DOHH2 (cell line): ENCODE measurements at regions not wholly inside any gene's neighbourhood (a gene's known extent, or its start where the extent isn't known, plus 50 kb on each side); places are given as distances from the start of the nearest gene placed in this dataset.

Experiments used
- H3F3A ChIP-seq: fragments of 200-600 bp; sonication (generic), shearing (Covaris generic); 2 replicates; pipeline ENCODE4 v1.6.0; 2016; ENCODE audit warnings: antibody characterized with exemption, mild to moderate bottlenecking; ENCODE audit not compliant: control insufficient read depth, insufficient read depth
- H3K27ac ChIP-seq: fragments of 200-600 bp; sonication (generic); 2 replicates; pipeline ENCODE4 v1.5.1; 2014; ENCODE audit warnings: low read depth, mild to moderate bottlenecking, low read length, moderate library complexity
- H3K27me3 ChIP-seq: fragments of 200-600 bp; sonication (generic); 2 replicates; pipeline ENCODE4 v1.6.1; 2014; ENCODE audit warnings: mild to moderate bottlenecking, low read length, mixed read lengths; ENCODE audit not compliant: control insufficient read depth
- H3K36me3 ChIP-seq: fragments of 200-600 bp; sonication (generic); 2 replicates; pipeline ENCODE4 v1.6.1; 2014; ENCODE audit warnings: mild to moderate bottlenecking, low read length, moderate library complexity, mixed read lengths; ENCODE audit not compliant: control insufficient read depth
- H3K4me1 ChIP-seq: fragments of 200-600 bp; sonication (generic); 2 replicates; pipeline ENCODE4 v1.6.1; 2014; ENCODE audit warnings: mild to moderate bottlenecking, low read length, mixed read lengths; ENCODE audit not compliant: control insufficient read depth
- H3K4me2 ChIP-seq: fragments of 200-600 bp; sonication (generic); 2 replicates; pipeline ENCODE4 v1.6.0; 2014; ENCODE audit warnings: mild to moderate bottlenecking, low read length, moderate library complexity
- H3K4me3 ChIP-seq: fragments of 200-600 bp; sonication (generic); 2 replicates; pipeline ENCODE4 v1.5.1; 2014; ENCODE audit warnings: mild to moderate bottlenecking, low read length, mixed read lengths
- H3K79me2 ChIP-seq: fragments of 200-600 bp; sonication (generic); 2 replicates; pipeline ENCODE4 v1.6.1; 2014; ENCODE audit warnings: mild to moderate bottlenecking, low read length, mixed read lengths; ENCODE audit not compliant: control insufficient read depth
- H3K9me2 ChIP-seq: fragments of 200-600 bp; sonication (generic); replicated peaks from 2 replicates; pipeline ENCODE4 v1.6.1; 2014; ENCODE audit warnings: mild to moderate bottlenecking, low read length, mixed read lengths; ENCODE audit not compliant: control insufficient read depth
- H3K9me3 ChIP-seq: fragments of 200-600 bp; sonication (generic); 2 replicates; pipeline ENCODE4 v1.6.1; 2014; ENCODE audit warnings: antibody characterized with exemption, low read length, mixed read lengths; ENCODE audit not compliant: control insufficient read depth, insufficient read depth
- H4K20me1 ChIP-seq: fragments of 200-600 bp; sonication (generic); 2 replicates; pipeline ENCODE4 v1.6.0; 2014; ENCODE audit warnings: low read depth, mild to moderate bottlenecking, antibody characterized with exemption, low read length, moderate library complexity; ENCODE audit not compliant: control insufficient read depth, insufficient read depth
- EZH2phosphoT487 ChIP-seq: fragments of 200-600 bp; sonication (generic); IDR thresholded peaks from 2 replicates; pipeline ENCODE4 v1.6.1; 2017; ENCODE audit warnings: borderline replicate concordance, mild to moderate bottlenecking, antibody characterized with exemption, low read length, moderate library complexity, mixed read lengths
- TF ChIP-seq, protein P1 (sequence below): fragments of 200-600 bp; sonication (generic); IDR thresholded peaks from one replicate; pipeline ENCODE4 v1.5.1; 2014; ENCODE audit warnings: antibody characterized with exemption, mild to moderate bottlenecking, low read depth, low read length; ENCODE audit not compliant: poor library complexity, severe bottlenecking

- Histone ChIP-seq H3K9me3 (no peaks in the 10 kb centered on the region), H3K79me2 (no peaks in the 10 kb centered on the region), H4K20me1 (no peaks in the 10 kb centered on the region), H3K4me1 (no peaks in the 10 kb centered on the region), H3K36me3 (no peaks in the 10 kb centered on the region), H3K27ac (no peak overlapping the region), H3K4me3 (no peak overlapping the region), H3F3A (no peaks in the 10 kb centered on the region), H3K27me3 (no peaks in the 10 kb centered on the region), H3K4me2 (no peak overlapping the region), H3K9me2 (no peaks in the 10 kb centered on the region)
- no peak for TF ChIP-seq EZH2phosphoT487
- TF ChIP-seq, protein P1, sequence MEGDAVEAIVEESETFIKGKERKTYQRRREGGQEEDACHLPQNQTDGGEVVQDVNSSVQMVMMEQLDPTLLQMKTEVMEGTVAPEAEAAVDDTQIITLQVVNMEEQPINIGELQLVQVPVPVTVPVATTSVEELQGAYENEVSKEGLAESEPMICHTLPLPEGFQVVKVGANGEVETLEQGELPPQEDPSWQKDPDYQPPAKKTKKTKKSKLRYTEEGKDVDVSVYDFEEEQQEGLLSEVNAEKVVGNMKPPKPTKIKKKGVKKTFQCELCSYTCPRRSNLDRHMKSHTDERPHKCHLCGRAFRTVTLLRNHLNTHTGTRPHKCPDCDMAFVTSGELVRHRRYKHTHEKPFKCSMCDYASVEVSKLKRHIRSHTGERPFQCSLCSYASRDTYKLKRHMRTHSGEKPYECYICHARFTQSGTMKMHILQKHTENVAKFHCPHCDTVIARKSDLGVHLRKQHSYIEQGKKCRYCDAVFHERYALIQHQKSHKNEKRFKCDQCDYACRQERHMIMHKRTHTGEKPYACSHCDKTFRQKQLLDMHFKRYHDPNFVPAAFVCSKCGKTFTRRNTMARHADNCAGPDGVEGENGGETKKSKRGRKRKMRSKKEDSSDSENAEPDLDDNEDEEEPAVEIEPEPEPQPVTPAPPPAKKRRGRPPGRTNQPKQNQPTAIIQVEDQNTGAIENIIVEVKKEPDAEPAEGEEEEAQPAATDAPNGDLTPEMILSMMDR = no peak
Measured at GRCh38 chr11:109209572-109209971, 212.4 kb upstream of the C11orf87 start.

- no peak overlapping the region for H3K27ac ChIP-seq
- H3K4me3 ChIP-seq = no peak overlapping the region
- TF ChIP-seq, protein P1 = no peak
- no peak for TF ChIP-seq EZH2phosphoT487
- H4K20me1 ChIP-seq = no peaks in the 10 kb centered on the region
- H3K9me2 ChIP-seq = no peaks in the 10 kb centered on the region
- H3K4me1 ChIP-seq = no peaks in the 10 kb centered on the region
- H3K9me3 ChIP-seq = no peaks in the 10 kb centered on the region
- no peak overlapping the region for H3K4me2 ChIP-seq
- H3K27me3 ChIP-seq = no peaks in the 10 kb centered on the region
- no peaks in the 10 kb centered on the region for H3K79me2 ChIP-seq
- H3F3A ChIP-seq = no peaks in the 10 kb centered on the region
- H3K36me3 ChIP-seq = no peaks in the 10 kb centered on the region
Measured at GRCh38 chr11:109221190-109221589, 200.8 kb upstream of the C11orf87 start.

GRCh38 chr11:109222761-109223160 is 199.2 kb upstream of the C11orf87 start:
- no peaks in the 10 kb centered on the region for H3K4me1 ChIP-seq
- H3K27ac ChIP-seq = no peak overlapping the region
- no peaks in the 10 kb centered on the region for H3K9me2 ChIP-seq
- H3K36me3 ChIP-seq = no peaks in the 10 kb centered on the region
- no peak overlapping the region for H3K4me3 ChIP-seq
- no peak overlapping the region for H3K4me2 ChIP-seq
- H3K27me3 ChIP-seq = no peaks in the 10 kb centered on the region
- no peaks in the 10 kb centered on the region for H3F3A ChIP-seq
- no peaks in the 10 kb centered on the region for H3K9me3 ChIP-seq
- no peaks in the 10 kb centered on the region for H3K79me2 ChIP-seq
- H4K20me1 ChIP-seq = no peaks in the 10 kb centered on the region
- no peak for TF ChIP-seq EZH2phosphoT487

DNA sequence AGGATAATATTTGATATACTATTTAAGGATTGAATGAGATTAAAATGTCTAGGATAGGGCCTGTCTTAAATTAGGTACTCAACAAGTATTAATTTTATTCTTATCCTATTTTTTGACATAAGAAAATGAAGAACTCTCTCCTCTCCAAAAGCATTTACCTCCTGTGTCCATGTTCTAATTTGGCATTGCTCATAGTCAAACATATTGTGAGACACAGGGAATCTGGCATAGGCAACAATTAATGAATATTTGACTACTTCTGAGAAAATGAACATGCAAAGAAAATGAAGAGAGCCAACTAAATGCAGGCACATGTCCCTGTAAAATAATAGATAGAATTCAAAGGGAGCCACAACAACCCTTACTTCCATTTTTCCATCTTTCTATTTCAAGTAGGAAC is 198.5 kb upstream of the C11orf87 start:
- H3K27me3 ChIP-seq = no peaks in the 10 kb centered on the region
- no peaks in the 10 kb centered on the region for H3K9me2 ChIP-seq
- no peak overlapping the region for H3K27ac ChIP-seq
- no peaks in the 10 kb centered on the region for H3F3A ChIP-seq
- no peaks in the 10 kb centered on the region for H3K4me1 ChIP-seq
- H3K9me3 ChIP-seq = no peaks in the 10 kb centered on the region
- H3K4me3 ChIP-seq = no peak overlapping the region
- H3K79me2 ChIP-seq = no peaks in the 10 kb centered on the region
- TF ChIP-seq EZH2phosphoT487 = no peak
- TF ChIP-seq, protein P1 = no peak
- H3K36me3 ChIP-seq = no peaks in the 10 kb centered on the region
- no peaks in the 10 kb centered on the region for H4K20me1 ChIP-seq
- H3K4me2 ChIP-seq = no peak overlapping the region
